A549 (cell line): ENCODE measurements at regions not wholly inside any gene's neighbourhood (a gene's known extent, or its start where the extent isn't known, plus 50 kb on each side); places are given as distances from the start of the nearest gene placed in this dataset.

Experiments
- ATAC-seq, 2 experiments: fragments of 200-7000 bp in 1 of 2; fragments of >200 bp in 1 of 2; cut with Nextera tagmentation in 1 of 2; cut with Tn5 transposase in 1 of 2; 3 replicates each; pipeline versions ENCODE4 v1.8.0 to v1.9.1; 2018 to 2020; ENCODE audit warnings: mild to moderate bottlenecking in 1 of 2, moderate library complexity in 1 of 2
- CTCF ChIA-PET: fragments of 300-600 bp; sonication (Branson Sonifier 250); formaldehyde crosslinking; extraction: SDS; loops from one replicate; lab custom pipeline; 2021; ENCODE audit warnings: antibody characterized with exemption, inconsistent platforms; lab: Yijun Ruan, JAX
- POLR2A ChIA-PET: fragments of 350-600 bp; formaldehyde crosslinking; extraction: SDS; loops from one replicate; lab custom pipeline; 2021; ENCODE audit warnings: antibody characterized with exemption, inconsistent platforms; lab: Yijun Ruan, JAX
- DNase-seq, 2 experiments: peaks; one replicate each; pipeline versions ENCODE4 v3.0.0 to v3.0.0-alpha.2; 2011 to 2016; ENCODE audit warnings: low read depth in 1 of 2, low spot score in 1 of 2
- FAIRE-seq: peaks from 2 replicates; lab custom pipeline; 2011; peaks lifted over from hg19 to GRCh38; lab: Jason Lieb, UNC
- H3K27ac ChIP-seq, 2 experiments: fragments of >200 bp; sonication (Bioruptor Twin); formaldehyde crosslinking; 3 replicates each; pipeline ENCODE4 v1.5.1; 2016 to 2017
- H3K4me1 ChIP-seq: fragments of >200 bp; sonication (Bioruptor Twin); formaldehyde crosslinking; 3 replicates; pipeline ENCODE4 v1.6.1; 2016
- H3K4me2 ChIP-seq: fragments of >200 bp; sonication (Bioruptor Twin); formaldehyde crosslinking; 3 replicates; pipeline ENCODE4 v1.6.1; 2016
- H3K4me3 ChIP-seq: fragments of >200 bp; sonication (Bioruptor Twin); formaldehyde crosslinking; 3 replicates; pipeline ENCODE4 v1.5.1; 2016
- H3K9me3 ChIP-seq: fragments of >200 bp; sonication (Bioruptor Twin); formaldehyde crosslinking; 3 replicates; pipeline ENCODE4 v1.6.1; 2016
- BCL3 ChIP-seq: fragments of >200 bp; sonication (Bioruptor Twin); formaldehyde crosslinking; IDR thresholded peaks from 3 replicates; pipeline ENCODE4 v1.6.1; 2016
- CHD2 ChIP-seq: fragments of 150-350 bp; IDR thresholded peaks from 2 replicates; pipeline ENCODE4 v1.6.1; 2014; ENCODE audit warnings: low read length; ENCODE audit not compliant: partially characterized antibody
- EHMT2 ChIP-seq: fragments of 200-600 bp; sonication (generic); IDR thresholded peaks from 2 replicates; pipeline ENCODE4 v1.6.1; 2016; ENCODE audit warnings: antibody characterized with exemption, low read depth, mild to moderate bottlenecking, moderate library complexity
- FOSL2 ChIP-seq, 2 experiments: fragments of 450-650 bp in 1 of 2; fragments of >200 bp in 1 of 2; sonication (Bioruptor Twin) in 1 of 2; formaldehyde crosslinking; IDR thresholded peaks; 2 replicates each; pipeline versions ENCODE4 v1.5.0 to v1.6.1; 2016 to 2020; ENCODE audit warnings: mild to moderate bottlenecking in 1 of 2, moderate library complexity in 1 of 2
- FOXS1 ChIP-seq: fragments of 250-450 bp; sonication (Bioruptor Pico); IDR thresholded peaks from 2 replicates; pipeline ENCODE4 v1.5.0; 2020; ENCODE audit warnings: mild to moderate bottlenecking, moderate library complexity
- HDAC2 ChIP-seq: fragments of 200-600 bp; sonication (generic); IDR thresholded peaks from 2 replicates; pipeline ENCODE4 v1.6.1; 2016
- HES2 ChIP-seq: fragments of >200 bp; sonication (Bioruptor Twin); formaldehyde crosslinking; IDR thresholded peaks from 2 replicates; pipeline ENCODE4 v1.6.1; 2016
- HMGXB4 ChIP-seq: fragments of 250-450 bp; sonication (Bioruptor Pico); IDR thresholded peaks from 2 replicates; pipeline ENCODE4 v1.5.0; 2021; ENCODE audit warnings: mild to moderate bottlenecking, moderate library complexity, borderline replicate concordance
- HOXA7 ChIP-seq: fragments of 250-450 bp; sonication (Bioruptor Pico); IDR thresholded peaks from 2 replicates; pipeline ENCODE4 v1.5.0; 2020; ENCODE audit warnings: mild to moderate bottlenecking, moderate library complexity
- HOXB5 ChIP-seq: fragments of 250-450 bp; sonication (Bioruptor Pico); IDR thresholded peaks from 2 replicates; pipeline ENCODE4 v1.5.0; 2020; ENCODE audit warnings: mild to moderate bottlenecking, moderate library complexity
- KDM5A ChIP-seq: fragments of 200-600 bp; sonication (generic); IDR thresholded peaks from 2 replicates; pipeline ENCODE4 v1.6.1; 2016; ENCODE audit warnings: antibody characterized with exemption, mild to moderate bottlenecking
- NFE2L2 ChIP-seq: fragments of 150-350 bp; conservative IDR thresholded peaks from 2 replicates; pipeline ENCODE4 v1.6.1; 2014; ENCODE audit warnings: low read length
- NPAS2 ChIP-seq: fragments of 250-450 bp; sonication (Bioruptor Pico); IDR thresholded peaks from 2 replicates; pipeline ENCODE4 v1.8.0; 2022; ENCODE audit warnings: mild to moderate bottlenecking, moderate library complexity, borderline replicate concordance
- RAD21 ChIP-seq, 2 experiments: fragments of >200 bp in 1 of 2; sonication (Bioruptor Twin) in 1 of 2; formaldehyde crosslinking in 1 of 2; IDR thresholded peaks in 1 of 2; conservative IDR thresholded peaks in 1 of 2; 2 replicates in 1 of 2; 3 replicates in 1 of 2; pipeline ENCODE4 v1.6.1; 2012 to 2018; ENCODE audit warnings: inconsistent platforms in 1 of 2
- RFX5 ChIP-seq: fragments of 450-650 bp; IDR thresholded peaks from 2 replicates; pipeline ENCODE4 v1.7.1; 2014; ENCODE audit warnings: antibody characterized with exemption, mild to moderate bottlenecking, moderate library complexity
- USF2 ChIP-seq: fragments of 450-650 bp; IDR thresholded peaks from 2 replicates; pipeline ENCODE4 v1.6.1; 2014; ENCODE audit warnings: antibody characterized with exemption
- ZC3H11A ChIP-seq: fragments of 450-650 bp; IDR thresholded peaks from 2 replicates; pipeline ENCODE4 v1.6.1; 2014; ENCODE audit warnings: antibody characterized with exemption, mild to moderate bottlenecking
- ZFP36 ChIP-seq: fragments of 450-650 bp; IDR thresholded peaks from 2 replicates; pipeline ENCODE4 v1.6.1; 2014; ENCODE audit warnings: borderline replicate concordance; ENCODE audit not compliant: partially characterized antibody
- ZNF302 ChIP-seq: fragments of 250-450 bp; sonication (Bioruptor Pico); IDR thresholded peaks from 2 replicates; pipeline ENCODE4 v1.9.0; 2021; ENCODE audit warnings: inconsistent platforms, mild to moderate bottlenecking, moderate library complexity
- ZSCAN20 ChIP-seq: fragments of 250-450 bp; sonication (Bioruptor Pico); IDR thresholded peaks from 2 replicates; pipeline ENCODE4 v1.8.0; 2022; ENCODE audit warnings: mild to moderate bottlenecking, moderate library complexity
- WGBS: methylation state at CpG from one replicate; pipeline ENCODE4 v1.1.6; 2017; ENCODE audit errors: missing lambda C conversion rate; 5-methylcytosine and 5-hydroxymethylcytosine counted together

GRCh38 chr13:22934744-22935523, 245.8 kb upstream of the SGCG start:
- no peak for TF ChIP-seq ZFP36
- no peak for TF ChIP-seq HDAC2
- TF ChIP-seq USF2 = no peak
- no peak for TF ChIP-seq FOXS1 (CRISPR knock-in tag)
- no peak for TF ChIP-seq ZSCAN20 (CRISPR knock-in tag)
- TF ChIP-seq HES2 = no peak
- no peak for TF ChIP-seq RFX5
- TF ChIP-seq EHMT2 = no peak
- TF ChIP-seq NFE2L2 = no peak
- no peak for TF ChIP-seq BCL3
- no peak for TF ChIP-seq CHD2
- no peak for TF ChIP-seq KDM5A
- no peak for FAIRE-seq
- no peaks in the 10 kb centered on the region for H3K4me1 ChIP-seq
- ChIA-PET CTCF (no interaction called here), POLR2A (no interaction called here)
- DNase-seq = no peak
- no peak overlapping the region for H3K4me3 ChIP-seq
- H3K9me3 ChIP-seq = no peaks in the 10 kb centered on the region
- no peak overlapping the region for H3K4me2 ChIP-seq
- 67% methylated on average over 10 of the region's 25 CpGs for WGBS
- no peak overlapping the region for H3K27ac ChIP-seq
- ATAC-seq = no peak

- Histone ChIP-seq H3K4me3 (no peak overlapping the region), H3K9me3 (no peaks in the 10 kb centered on the region), H3K4me1 (no peaks in the 10 kb centered on the region), H3K4me2 (no peak overlapping the region), H3K27ac (no peak overlapping the region)
- DNase-seq (no peak), ATAC-seq (no peak), FAIRE-seq (no peak)
- TF ChIP-seq NPAS2 (CRISPR knock-in tag) (no peak), RAD21 (conservative IDR thresholded peaks at IDR 0.05 in 1 of 2, IDR thresholded peaks at IDR 0.05 in 1 of 2) (no peak), ZNF302 (CRISPR knock-in tag) (no peak), FOSL2 (IDR thresholded peaks at IDR 0.05) (no peak), FOSL2 (CRISPR knock-in tag; IDR thresholded peaks at IDR 0.05) (no peak), HMGXB4 (no peak), HOXA7 (CRISPR knock-in tag) (no peak), HOXB5 (CRISPR knock-in tag) (no peak)
- 12% methylated on average over 3 of the region's 11 CpGs for WGBS
- ChIA-PET CTCF (no interaction called here), POLR2A (no interaction called here)
Observed at GRCh38 chr13:22936228-22936627, 244.6 kb upstream of the SGCG start.

GRCh38 chr13:22937241-22937640, 243.5 kb upstream of the SGCG start:
- Histone ChIP-seq H3K9me3 (no peaks in the 10 kb centered on the region), H3K4me2 (no peak overlapping the region), H3K4me1 (no peaks in the 10 kb centered on the region), H3K4me3 (no peak overlapping the region), H3K27ac (no peak overlapping the region)
- TF ChIP-seq ZC3H11A (no peak), BCL3 (no peak)
- WGBS = 83% methylated on average over 12 of the region's 13 CpGs
- ChIA-PET POLR2A (no interaction called here), CTCF (no interaction called here)
- FAIRE-seq = no peak
- DNase-seq = no peak
- ATAC-seq = no peak
